SK-N-MC (cell line): ENCODE measurements at regions not wholly inside any gene's neighbourhood (a gene's known extent, or its start where the extent isn't known, plus 50 kb on each side); places are given as distances from the start of the nearest gene placed in this dataset.
"Not testable (repeated sequence)": the region's sequence is repeated elsewhere in the genome, so short reads cannot be mapped to it uniquely, and the experiment has no call there.

ENCODE experiments used
- EZH2 ChIP-seq: fragments of 200-600 bp; sonication (generic); IDR thresholded peaks from one replicate; pipeline ENCODE4 v1.6.1; 2017; ENCODE audit warnings: antibody characterized with exemption
- POLR2AphosphoS5 ChIP-seq: IDR thresholded peaks from 2 replicates; pipeline ENCODE4 v1.6.1; 2012; ENCODE audit warnings: mild to moderate bottlenecking, low read depth, low read length, borderline replicate concordance

DNA sequence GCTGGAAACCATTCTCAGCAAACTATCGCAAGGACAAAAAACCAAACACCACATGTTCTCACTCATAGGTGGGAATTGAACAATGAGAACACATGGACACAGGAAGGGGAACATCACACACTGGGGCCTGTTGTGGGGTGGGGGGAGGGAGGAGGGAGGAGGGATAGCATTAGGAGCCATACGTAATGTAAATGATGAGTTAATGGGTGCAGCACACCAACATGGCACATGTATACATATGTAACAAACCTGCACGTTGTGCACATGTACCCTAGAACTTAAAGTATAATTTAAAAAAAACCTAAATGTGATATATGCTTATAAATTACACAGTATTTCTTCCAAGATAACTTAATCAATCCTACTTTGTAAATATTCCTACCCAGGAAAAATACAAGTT is 173.3 kb upstream of the WDFY3 start:
- TF ChIP-seq EZH2, POLR2AphosphoS5: not testable (repeated sequence)
